ENCODE measurements at regions not wholly inside any gene's neighbourhood (a gene's known extent, or its start where the extent isn't known, plus 50 kb on each side); places are given as distances from the start of the nearest gene placed in this dataset.
A peak's percentile ranks its signal among the peaks of the same experiment; 100 is the strongest.

DNA sequence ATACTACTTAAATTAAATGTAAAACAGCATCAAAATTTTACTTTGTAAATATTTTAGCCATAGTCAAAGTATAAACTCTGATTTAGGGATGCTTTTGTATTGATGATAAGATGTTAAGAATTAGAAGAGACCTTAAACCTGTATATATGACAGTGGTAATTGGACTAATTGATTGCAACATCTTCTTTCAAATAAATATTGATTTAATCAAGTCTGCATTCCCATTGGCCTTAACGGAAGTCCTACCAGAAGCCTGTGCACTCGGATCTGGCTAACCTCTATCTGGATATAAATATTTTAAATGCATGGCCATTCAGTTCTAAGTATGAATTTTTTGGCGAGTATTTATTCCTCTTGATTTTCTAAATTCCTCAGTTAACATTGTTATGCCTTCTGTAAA, 856.1 kb downstream of the USP25 start:
- TF ChIP-seq, protein P1, sequence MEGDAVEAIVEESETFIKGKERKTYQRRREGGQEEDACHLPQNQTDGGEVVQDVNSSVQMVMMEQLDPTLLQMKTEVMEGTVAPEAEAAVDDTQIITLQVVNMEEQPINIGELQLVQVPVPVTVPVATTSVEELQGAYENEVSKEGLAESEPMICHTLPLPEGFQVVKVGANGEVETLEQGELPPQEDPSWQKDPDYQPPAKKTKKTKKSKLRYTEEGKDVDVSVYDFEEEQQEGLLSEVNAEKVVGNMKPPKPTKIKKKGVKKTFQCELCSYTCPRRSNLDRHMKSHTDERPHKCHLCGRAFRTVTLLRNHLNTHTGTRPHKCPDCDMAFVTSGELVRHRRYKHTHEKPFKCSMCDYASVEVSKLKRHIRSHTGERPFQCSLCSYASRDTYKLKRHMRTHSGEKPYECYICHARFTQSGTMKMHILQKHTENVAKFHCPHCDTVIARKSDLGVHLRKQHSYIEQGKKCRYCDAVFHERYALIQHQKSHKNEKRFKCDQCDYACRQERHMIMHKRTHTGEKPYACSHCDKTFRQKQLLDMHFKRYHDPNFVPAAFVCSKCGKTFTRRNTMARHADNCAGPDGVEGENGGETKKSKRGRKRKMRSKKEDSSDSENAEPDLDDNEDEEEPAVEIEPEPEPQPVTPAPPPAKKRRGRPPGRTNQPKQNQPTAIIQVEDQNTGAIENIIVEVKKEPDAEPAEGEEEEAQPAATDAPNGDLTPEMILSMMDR (IDR thresholded peaks at IDR 0.05): no peak
- TF ChIP-seq EP300 (IDR thresholded peaks at IDR 0.05) (no peak), POLR2A (IDR thresholded peaks at IDR 0.05) (no peak)
- no peaks in the 10 kb centered on the region for H3K27me3 ChIP-seq
- no peak for DNase-seq (ENCODE audit: low spot score in 2 of 2)
- WGBS, 2 donors: 81 to 82% methylated on average over 3 of the region's 3 CpGs
- H3K4me3 ChIP-seq: no peak overlapping the region
- no peaks in the 10 kb centered on the region for H3K9me3 ChIP-seq
- no peaks in the 10 kb centered on the region for H3K36me3 ChIP-seq
- peak overlapping the region in 2 of 4 donors; percentile 86 to 93 for H3K27ac ChIP-seq
- H3K4me1 ChIP-seq: peaks cover 0 to 62% (median 5%) of the 10 kb centered on the region in 4 donors

DNA sequence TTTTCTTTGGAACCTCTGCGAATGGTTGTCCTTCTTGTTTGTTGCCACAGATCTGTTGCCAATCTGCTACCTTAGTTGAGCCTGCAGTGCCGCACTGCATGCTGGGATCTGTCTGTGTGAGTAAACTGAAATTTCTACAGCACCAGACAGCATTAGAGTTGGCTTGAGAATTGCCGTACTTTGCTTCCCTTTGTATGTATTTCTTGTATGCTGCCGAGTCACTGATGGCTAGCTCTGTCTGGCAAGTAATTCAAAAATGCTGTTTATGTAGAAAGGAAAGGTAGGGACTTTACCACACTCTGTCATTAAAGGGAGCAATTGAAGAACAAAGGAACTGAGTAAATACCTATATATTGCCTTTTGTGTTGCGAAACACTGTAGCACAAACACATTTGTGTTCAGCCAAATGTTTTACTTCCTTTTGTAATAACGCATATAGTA, 857.4 kb downstream of the USP25 start:
- Histone ChIP-seq H3K4me1 (peaks cover 0 to 55% (median 4%) of the 10 kb centered on the region in 4 donors), H3K36me3 (no peaks in the 10 kb centered on the region), H3K27ac (peak overlapping the region; percentile 63 to 93 (median 78)), H3K4me3 (peak overlapping the region; percentile 19 to 54 (median 36)), H3K9me3 (no peaks in the 10 kb centered on the region), H3K27me3 (no peaks in the 10 kb centered on the region)
- DNase-seq (ENCODE audit: low spot score in 2 of 2): peak; percentile 30 to 54
- TF ChIP-seq EP300 (IDR thresholded peaks at IDR 0.05) (peak in 1 of 2 donors; percentile 35), POLR2A (IDR thresholded peaks at IDR 0.05) (no peak)
- TF ChIP-seq, protein P1 (IDR thresholded peaks at IDR 0.05): no peak
- 22 to 25% methylated on average over 6 of the region's 6 CpGs for WGBS, 2 donors

DNA sequence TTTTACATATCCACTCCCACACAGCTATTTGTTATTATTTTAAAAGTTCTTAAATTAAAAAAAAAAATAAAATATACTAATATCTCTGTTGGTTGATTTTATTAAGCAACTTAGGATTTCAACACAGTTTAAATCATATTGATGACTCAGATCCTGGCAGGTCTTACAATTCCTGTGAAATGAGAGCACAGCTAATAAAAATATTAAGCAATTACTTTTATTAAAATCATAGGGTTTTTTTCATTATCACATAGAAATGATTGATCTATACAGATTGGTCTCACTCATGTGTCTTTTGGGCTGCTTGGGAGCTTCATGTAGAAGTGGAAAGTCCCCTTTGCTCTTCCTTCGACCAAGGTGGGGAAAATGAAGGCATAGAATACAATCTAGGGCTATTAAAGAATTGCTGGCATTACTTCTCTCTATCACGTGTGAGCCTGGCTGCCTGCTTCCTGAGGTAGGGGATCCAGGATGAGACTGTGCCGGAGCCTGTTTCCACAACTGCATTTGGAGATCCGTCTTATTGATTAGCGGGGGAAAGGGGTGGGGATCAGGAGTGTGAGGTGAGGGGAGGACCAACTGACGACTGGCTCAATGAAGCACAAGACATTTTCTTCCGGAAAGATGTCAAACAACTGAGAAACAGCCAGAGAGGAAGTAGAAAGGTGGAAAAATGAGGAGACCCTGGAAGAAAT, 858.0 kb downstream of the USP25 start:
- no peak for TF ChIP-seq EP300 (IDR thresholded peaks at IDR 0.05)
- TF ChIP-seq, protein P1 (IDR thresholded peaks at IDR 0.05): no peak
- TF ChIP-seq POLR2A (IDR thresholded peaks at IDR 0.05): no peak
- peak overlapping the region; percentile 63 to 93 (median 78) for H3K27ac ChIP-seq
- WGBS, 2 donors: 20 to 21% methylated on average over 7 of the region's 7 CpGs
- H3K4me3 ChIP-seq: peak overlapping the region; percentile 31 to 54 (median 44)
- peak in 1 of 2 donors; percentile 36 for DNase-seq (ENCODE audit: low spot score in 2 of 2)
- H3K27me3 ChIP-seq: no peaks in the 10 kb centered on the region
- peaks cover 0 to 62% (median 4%) of the 10 kb centered on the region in 4 donors for H3K4me1 ChIP-seq
- no peaks in the 10 kb centered on the region for H3K9me3 ChIP-seq
- H3K36me3 ChIP-seq: no peaks in the 10 kb centered on the region

DNA sequence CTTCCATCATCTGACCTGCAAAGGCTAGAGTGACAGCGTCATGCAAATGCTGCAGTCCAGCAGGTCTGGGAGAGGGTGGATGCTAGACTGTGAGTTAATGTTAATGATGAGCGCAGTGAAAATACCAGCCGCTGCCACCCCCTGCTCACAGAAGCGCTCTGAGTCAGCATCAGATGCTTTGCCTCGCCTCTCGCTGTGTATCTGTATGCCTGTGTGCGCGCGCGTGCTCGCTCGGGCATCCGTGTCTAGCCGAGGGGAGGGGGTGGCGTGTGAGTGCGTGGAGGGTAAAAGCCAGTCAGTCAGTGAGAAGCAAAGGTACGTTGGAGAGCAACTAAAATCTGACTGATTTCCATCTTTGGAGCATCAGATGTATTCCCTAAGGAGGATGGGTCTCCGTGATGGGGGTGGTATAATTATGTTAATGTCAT, 858.7 kb downstream of the USP25 start:
- no peaks in the 10 kb centered on the region for H3K9me3 ChIP-seq
- H3K36me3 ChIP-seq: no peaks in the 10 kb centered on the region
- WGBS, 2 donors: 7 to 28% methylated on average over 18 of the region's 18 CpGs
- H3K4me3 ChIP-seq: peak overlapping the region; percentile 31 to 54 (median 44)
- peaks cover 0 to 67% (median 4%) of the 10 kb centered on the region in 4 donors for H3K4me1 ChIP-seq
- H3K27me3 ChIP-seq: no peaks in the 10 kb centered on the region
- TF ChIP-seq EP300 (IDR thresholded peaks at IDR 0.05): peak in 1 of 2 donors; percentile 93
- peak; percentile 55 to 77 for TF ChIP-seq POLR2A (IDR thresholded peaks at IDR 0.05)
- TF ChIP-seq, protein P1 (IDR thresholded peaks at IDR 0.05): peak in 1 of 5 experiments; percentile 14
- peak overlapping the region; percentile 60 to 93 (median 78) for H3K27ac ChIP-seq
- peak; percentile 56 to 74 for DNase-seq (ENCODE audit: low spot score in 2 of 2)
